ENCODE measurements at regions not wholly inside any gene's neighbourhood (a gene's known extent, or its start where the extent isn't known, plus 50 kb on each side); places are given as distances from the start of the nearest gene placed in this dataset.

GRCh38 chr2:122105877-122106206 lies 350.4 kb downstream of the TSN start:
- H3K4me3 ChIP-seq, result no peak overlapping the region
- ATAC-seq (peak in 1 of 4 donors; percentile 48), FAIRE-seq (no peak), DNase-seq (no peak)
- intact Hi-C loops (cut with DNase I), result no loop called here
- no peaks in the 10 kb centered on the region for H3K27me3 ChIP-seq
- no peaks in the 10 kb centered on the region for H3K36me3 ChIP-seq
- H3K27ac ChIP-seq, result no peak overlapping the region
- no peak for TF ChIP-seq CTCF (IDR thresholded peaks at IDR 0.05)
- H3K9me3 ChIP-seq, result no peaks in the 10 kb centered on the region
- WGBS, 2 donors, result 15 to 20% methylated on average over 3 of the region's 3 CpGs
- no peaks in the 10 kb centered on the region for H3K4me1 ChIP-seq

- H3K4me1 ChIP-seq, result no peaks in the 10 kb centered on the region
- ATAC-seq, result no peak
- H3K27ac ChIP-seq, result no peak overlapping the region
- no peaks in the 10 kb centered on the region for H3K9me3 ChIP-seq
- no peak for FAIRE-seq
- DNase-seq, result no peak
- no peak overlapping the region for H3K4me3 ChIP-seq
- 40 to 48% methylated on average over 1 of the region's 1 CpG for WGBS, 2 donors
- H3K36me3 ChIP-seq, result no peaks in the 10 kb centered on the region
- no peaks in the 10 kb centered on the region for H3K27me3 ChIP-seq
- intact Hi-C loops (cut with DNase I), result no loop called here
- no peak for TF ChIP-seq CTCF (IDR thresholded peaks at IDR 0.05)
Measured at GRCh38 chr2:122108186-122108585, 352.7 kb downstream of the TSN start.

GRCh38 chr2:122112216-122113005 lies 357.0 kb downstream of the TSN start:
- Histone ChIP-seq H3K27ac (no peak overlapping the region), H3K27me3 (no peaks in the 10 kb centered on the region), H3K36me3 (no peaks in the 10 kb centered on the region), H3K4me1 (no peaks in the 10 kb centered on the region), H3K4me3 (no peak overlapping the region), H3K9me3 (no peaks in the 10 kb centered on the region)
- DNase-seq, result no peak
- TF ChIP-seq CTCF (IDR thresholded peaks at IDR 0.05), result no peak
- no peak for FAIRE-seq
- no peak for ATAC-seq
- WGBS, 2 donors, result 60 to 69% methylated on average over 12 of the region's 12 CpGs
- intact Hi-C loops (cut with DNase I), result no loop called here

- no peaks in the 10 kb centered on the region for H3K9me3 ChIP-seq
- no peak for ATAC-seq
- no peak for DNase-seq
- H3K36me3 ChIP-seq, result no peaks in the 10 kb centered on the region
- no peak for FAIRE-seq
- 22 to 41% methylated on average over 2 of the region's 2 CpGs for WGBS, 2 donors
- no peak overlapping the region for H3K27ac ChIP-seq
- H3K4me1 ChIP-seq, result no peaks in the 10 kb centered on the region
- H3K27me3 ChIP-seq, result no peaks in the 10 kb centered on the region
- TF ChIP-seq CTCF (IDR thresholded peaks at IDR 0.05), result no peak
- no peak overlapping the region for H3K4me3 ChIP-seq
- intact Hi-C loops (cut with DNase I), result no loop called here
Measured at GRCh38 chr2:122114421-122114820, 359.0 kb downstream of the TSN start.

- TF ChIP-seq CTCF (IDR thresholded peaks at IDR 0.05), result no peak
- Histone ChIP-seq H3K27me3 (no peaks in the 10 kb centered on the region), H3K9me3 (no peaks in the 10 kb centered on the region), H3K4me3 (no peak overlapping the region), H3K36me3 (no peaks in the 10 kb centered on the region), H3K27ac (no peak overlapping the region), H3K4me1 (no peaks in the 10 kb centered on the region)
- intact Hi-C loops (cut with DNase I), result no loop called here
- DNase-seq, result no peak
- WGBS, 2 donors, result 83 to 89% methylated on average over 2 of the region's 2 CpGs
- no peak for ATAC-seq
- FAIRE-seq, result no peak
Measured at GRCh38 chr2:122117371-122117770, 361.9 kb downstream of the TSN start.
